Mucosa of gallbladder (tissue), 1 donor: ENCODE measurements at regions not wholly inside any gene's neighbourhood (a gene's known extent, or its start where the extent isn't known, plus 50 kb on each side); places are given as distances from the start of the nearest gene placed in this dataset.

Source experiments
- DNase-seq: peaks from one replicate; pipeline ENCODE4 v3.0.0-alpha.2; 2020; ENCODE audit warnings: low spot score
- donor health status: DM: no; HTN: no; CAD: no.

GRCh38 chr4:182126096-182126495 is 117.1 kb upstream of the TENM3 start:
- DNase-seq = no peak

GRCh38 chr4:182126603-182127002 is 116.6 kb upstream of the TENM3 start:
- no peak for DNase-seq

GRCh38 chr4:182133033-182133432 is 110.2 kb upstream of the TENM3 start:
- DNase-seq = no peak

GRCh38 chr4:182134261-182134660 is 108.9 kb upstream of the TENM3 start:
- DNase-seq = no peak

GRCh38 chr4:182136201-182136600 is 107.0 kb upstream of the TENM3 start:
- DNase-seq = no peak

- DNase-seq = no peak
Observed at GRCh38 chr4:182137343-182137742, 105.9 kb upstream of the TENM3 start.

GRCh38 chr4:182139491-182139890 is 103.7 kb upstream of the TENM3 start:
- DNase-seq = no peak

GRCh38 chr4:182140547-182140946 is 102.7 kb upstream of the TENM3 start:
- no peak for DNase-seq

GRCh38 chr4:182141061-182141460 is 102.1 kb upstream of the TENM3 start:
- no peak for DNase-seq

- no peak for DNase-seq
Observed at GRCh38 chr4:182142176-182143085, 100.8 kb upstream of the TENM3 start.

GRCh38 chr4:182143086-182143821 is 99.9 kb upstream of the TENM3 start:
- DNase-seq = peak; percentile 14

GRCh38 chr4:182143822-182144625 is 99.2 kb upstream of the TENM3 start:
- no peak for DNase-seq

- DNase-seq = no peak
Observed at GRCh38 chr4:182144626-182145333, 98.4 kb upstream of the TENM3 start.

GRCh38 chr4:182145334-182145905 is 97.8 kb upstream of the TENM3 start:
- no peak for DNase-seq

- DNase-seq = no peak
Observed at GRCh38 chr4:182147391-182147790, 95.8 kb upstream of the TENM3 start.

- DNase-seq = no peak
Observed at GRCh38 chr4:182150645-182151044, 92.6 kb upstream of the TENM3 start.

GRCh38 chr4:182155806-182156205 is 87.4 kb upstream of the TENM3 start:
- DNase-seq = no peak

GRCh38 chr4:182163180-182163579 is 80.0 kb upstream of the TENM3 start:
- no peak for DNase-seq

GRCh38 chr4:182169572-182169971 is 73.6 kb upstream of the TENM3 start:
- DNase-seq = no peak

GRCh38 chr4:182169987-182170386 is 73.2 kb upstream of the TENM3 start:
- DNase-seq = no peak

- DNase-seq = no peak
Observed at GRCh38 chr4:182170417-182170935, 72.7 kb upstream of the TENM3 start.
